ENCODE measurements at regions not wholly inside any gene's neighbourhood (a gene's known extent, or its start where the extent isn't known, plus 50 kb on each side); places are given as distances from the start of the nearest gene placed in this dataset.

DNA sequence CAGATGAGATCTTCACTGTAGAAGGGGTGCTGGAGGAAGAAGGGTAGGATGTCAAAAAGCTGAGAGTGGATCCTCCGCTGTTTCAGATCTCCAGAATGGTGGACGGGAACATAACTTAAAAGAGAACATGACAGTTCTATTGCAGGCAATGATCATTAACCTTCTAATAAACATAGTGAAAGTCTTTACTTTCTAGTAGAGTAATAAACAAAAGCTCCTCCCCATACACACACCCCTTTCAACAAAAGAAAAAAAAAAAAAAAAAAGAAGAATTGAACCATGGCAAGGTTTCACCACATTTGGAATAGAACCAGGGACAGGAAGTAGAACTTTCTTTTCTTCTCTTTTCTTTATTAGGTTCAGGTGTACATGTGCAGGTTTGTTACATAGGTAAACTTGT lies 768.1 kb upstream of the RIOK2 start:
- TF ChIP-seq, protein P1, sequence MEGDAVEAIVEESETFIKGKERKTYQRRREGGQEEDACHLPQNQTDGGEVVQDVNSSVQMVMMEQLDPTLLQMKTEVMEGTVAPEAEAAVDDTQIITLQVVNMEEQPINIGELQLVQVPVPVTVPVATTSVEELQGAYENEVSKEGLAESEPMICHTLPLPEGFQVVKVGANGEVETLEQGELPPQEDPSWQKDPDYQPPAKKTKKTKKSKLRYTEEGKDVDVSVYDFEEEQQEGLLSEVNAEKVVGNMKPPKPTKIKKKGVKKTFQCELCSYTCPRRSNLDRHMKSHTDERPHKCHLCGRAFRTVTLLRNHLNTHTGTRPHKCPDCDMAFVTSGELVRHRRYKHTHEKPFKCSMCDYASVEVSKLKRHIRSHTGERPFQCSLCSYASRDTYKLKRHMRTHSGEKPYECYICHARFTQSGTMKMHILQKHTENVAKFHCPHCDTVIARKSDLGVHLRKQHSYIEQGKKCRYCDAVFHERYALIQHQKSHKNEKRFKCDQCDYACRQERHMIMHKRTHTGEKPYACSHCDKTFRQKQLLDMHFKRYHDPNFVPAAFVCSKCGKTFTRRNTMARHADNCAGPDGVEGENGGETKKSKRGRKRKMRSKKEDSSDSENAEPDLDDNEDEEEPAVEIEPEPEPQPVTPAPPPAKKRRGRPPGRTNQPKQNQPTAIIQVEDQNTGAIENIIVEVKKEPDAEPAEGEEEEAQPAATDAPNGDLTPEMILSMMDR (IDR thresholded peaks at IDR 0.05) = no peak
- no peak for TF ChIP-seq POLR2A (IDR thresholded peaks at IDR 0.05)
